ENCODE measurements at regions not wholly inside any gene's neighbourhood (a gene's known extent, or its start where the extent isn't known, plus 50 kb on each side); places are given as distances from the start of the nearest gene placed in this dataset.

DNA sequence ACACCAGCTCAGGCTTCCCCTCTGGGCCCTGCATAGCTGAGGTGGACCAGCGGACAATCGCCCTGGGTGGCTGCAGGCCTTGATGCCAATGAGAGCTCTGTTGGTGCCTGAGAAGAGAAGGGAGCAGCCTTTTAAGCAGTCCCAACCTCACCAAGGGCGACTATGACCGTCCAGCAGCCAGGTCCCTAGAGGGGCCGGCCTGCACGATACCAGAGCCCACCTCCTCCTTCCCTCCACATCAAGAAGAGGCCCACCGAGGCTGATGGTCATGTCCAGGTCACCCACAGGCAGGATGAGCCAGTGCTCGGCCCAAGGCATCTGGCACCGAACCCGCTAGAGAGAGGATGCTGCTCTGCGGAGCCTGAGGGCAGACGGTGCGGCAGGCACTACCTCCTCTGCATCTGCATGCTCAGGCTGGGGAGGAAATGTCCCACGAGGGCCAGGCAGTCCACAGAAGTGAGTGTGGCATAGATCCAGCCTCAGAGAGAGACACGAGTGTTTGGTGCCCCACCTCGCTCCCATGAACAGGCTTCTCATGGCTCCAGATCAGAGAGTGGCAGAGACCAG is 219.4 kb downstream of the TUBA3C start:
- Histone ChIP-seq H3K9me3 (ENCODE audit: control insufficient read depth, insufficient read depth, low read depth, low read length) (no peaks in the 10 kb centered on the region), H3K27me3 (ENCODE audit: control insufficient read depth, insufficient read depth, low read length) (no peaks in the 10 kb centered on the region), H3K27ac (ENCODE audit: low read length) (no peak overlapping the region), H3K4me1 (ENCODE audit: control insufficient read depth, insufficient read depth, low read length) (no peaks in the 10 kb centered on the region), H3K36me3 (ENCODE audit: control insufficient read depth, insufficient read depth, low read length) (no peaks in the 10 kb centered on the region), H3K4me3 (ENCODE audit: low read depth in 2 of 2, low read length in 2 of 2) (no peak overlapping the region)
- ChIA-PET POLR2A (no interaction called here), CTCF (no interaction called here)
- no peak for TF ChIP-seq TCF7L2 (IDR thresholded peaks at IDR 0.05; ENCODE audit: low read depth, low read length)
- TF ChIP-seq SIN3A (IDR thresholded peaks at IDR 0.05; ENCODE audit: borderline replicate concordance, insufficient read depth, low read depth, low read length) = no peak
- TF ChIP-seq POLR2AphosphoS5 (IDR thresholded peaks at IDR 0.05; ENCODE audit: low read depth, low read length) = no peak
- no peak for TF ChIP-seq CTCF (IDR thresholded peaks at IDR 0.05)
- no peak for TF ChIP-seq REST (IDR thresholded peaks at IDR 0.05; ENCODE audit: insufficient read depth in 1 of 2, low read depth in 2 of 2, low read length in 1 of 2)
- no TSS peak for BruUV-seq (replicated peaks)
- intact Hi-C loops (cut with micrococcal nuclease; ENCODE audit: unreplicated experiment) = no loop called here
- no peak for DNase-seq (ENCODE audit: low read depth, low spot score)
- ATAC-seq = no peak
- in situ Hi-C loops (cut with HindIII; ENCODE audit: low pct_unique_long_range_greater_than_20kb, low sequenced_read_pairs) = no loop called here

DNA sequence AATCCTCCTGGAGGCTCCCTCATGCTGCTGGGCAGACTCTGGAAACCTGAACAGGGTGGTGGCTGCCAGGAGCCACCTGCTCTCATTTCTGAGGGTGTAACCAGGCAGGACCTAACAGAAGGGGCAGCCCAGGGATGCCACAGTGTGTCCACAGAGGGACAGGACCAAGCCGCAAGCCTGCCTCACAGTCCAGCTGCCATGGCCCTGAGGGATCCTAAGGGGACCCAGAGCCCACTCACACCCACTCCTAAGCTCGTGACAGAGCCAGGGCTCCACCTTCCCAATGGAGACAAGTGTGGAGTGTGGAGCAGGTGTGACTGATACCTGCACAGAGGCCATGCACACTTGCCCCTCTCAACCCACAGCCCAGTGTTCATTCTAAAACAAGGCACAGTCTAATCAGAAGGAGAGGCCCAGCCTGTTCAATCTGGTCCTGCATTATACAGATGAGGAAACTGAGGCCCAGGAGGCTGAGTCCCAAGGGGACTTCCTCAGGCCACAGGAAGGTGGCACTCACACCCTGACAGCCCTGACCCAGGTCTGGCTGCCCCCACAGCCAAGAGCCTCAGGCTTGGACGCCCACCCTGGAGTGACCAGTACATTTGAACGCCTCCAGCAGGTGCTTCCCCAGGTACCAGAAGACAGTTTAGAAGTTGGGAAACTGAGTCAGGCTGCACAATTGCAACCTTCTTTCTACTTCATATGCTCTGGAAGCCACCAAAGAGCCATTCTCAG is 220.1 kb downstream of the TUBA3C start:
- intact Hi-C loops (cut with micrococcal nuclease; ENCODE audit: unreplicated experiment) (no loop called here), in situ Hi-C loops (cut with HindIII; ENCODE audit: low pct_unique_long_range_greater_than_20kb, low sequenced_read_pairs) (no loop called here)
- no peak overlapping the region for H3K27ac ChIP-seq (ENCODE audit: low read length)
- no peak for DNase-seq (ENCODE audit: low read depth, low spot score)
- H3K27me3 ChIP-seq (ENCODE audit: control insufficient read depth, insufficient read depth, low read length) = no peaks in the 10 kb centered on the region
- no peaks in the 10 kb centered on the region for H3K9me3 ChIP-seq (ENCODE audit: control insufficient read depth, insufficient read depth, low read depth, low read length)
- ChIA-PET CTCF (no interaction called here), POLR2A (no interaction called here)
- H3K4me3 ChIP-seq (ENCODE audit: low read depth in 2 of 2, low read length in 2 of 2) = no peak overlapping the region
- H3K4me1 ChIP-seq (ENCODE audit: control insufficient read depth, insufficient read depth, low read length) = no peaks in the 10 kb centered on the region
- no peaks in the 10 kb centered on the region for H3K36me3 ChIP-seq (ENCODE audit: control insufficient read depth, insufficient read depth, low read length)
- no TSS peak for BruUV-seq (replicated peaks)
- no peak for TF ChIP-seq REST (IDR thresholded peaks at IDR 0.05; ENCODE audit: insufficient read depth in 1 of 2, low read depth in 2 of 2, low read length in 1 of 2)
- TF ChIP-seq SIN3A (IDR thresholded peaks at IDR 0.05; ENCODE audit: borderline replicate concordance, insufficient read depth, low read depth, low read length) = no peak
- no peak for TF ChIP-seq CTCF (IDR thresholded peaks at IDR 0.05)
- ATAC-seq = no peak
